GM12892 (cell line): ENCODE measurements at regions not wholly inside any gene's neighbourhood (a gene's known extent, or its start where the extent isn't known, plus 50 kb on each side); places are given as distances from the start of the nearest gene placed in this dataset.

Source experiments
- POLR2A ChIP-seq: IDR thresholded peaks from 2 replicates; pipeline ENCODE4 v1.6.1; 2011; ENCODE audit warnings: low read depth, low read length, control low read depth
- POLR2AphosphoS5 ChIP-seq: IDR thresholded peaks from 2 replicates; pipeline ENCODE4 v1.6.1; 2011; ENCODE audit warnings: low read depth, low read length, control low read depth

DNA sequence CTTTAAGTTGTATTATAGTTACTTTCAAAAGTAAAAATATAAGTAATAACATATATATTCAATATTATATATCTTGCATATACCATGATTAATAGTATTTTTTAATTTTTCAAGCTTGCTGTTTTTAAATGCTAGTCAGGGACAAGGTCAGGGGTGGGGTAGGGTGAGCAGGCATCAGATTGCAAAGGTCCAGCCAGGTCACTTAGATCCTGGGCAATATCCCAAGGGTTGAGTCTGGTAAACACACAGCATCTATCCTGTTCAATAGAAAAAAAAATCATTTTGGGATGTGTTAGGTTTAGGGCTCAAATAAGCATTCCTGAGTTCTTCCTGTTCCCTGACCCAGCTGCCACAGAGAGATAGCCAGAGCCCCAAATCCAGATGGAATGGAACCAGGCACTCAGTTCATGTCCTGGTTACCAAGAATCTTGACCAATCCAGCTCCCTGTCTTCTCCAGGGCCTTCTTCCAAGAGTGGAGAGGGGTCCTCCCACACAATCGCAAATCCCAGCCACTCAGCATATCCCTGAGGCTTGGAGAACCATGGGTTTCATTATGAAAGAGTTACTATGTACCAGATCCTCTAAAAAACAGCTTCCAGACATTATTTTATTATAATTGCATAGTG lies 134.9 kb upstream of the TOP1 start:
- TF ChIP-seq POLR2AphosphoS5 (no peak), POLR2A (no peak)
